ENCODE measurements at regions not wholly inside any gene's neighbourhood (a gene's known extent, or its start where the extent isn't known, plus 50 kb on each side); places are given as distances from the start of the nearest gene placed in this dataset.

DNA sequence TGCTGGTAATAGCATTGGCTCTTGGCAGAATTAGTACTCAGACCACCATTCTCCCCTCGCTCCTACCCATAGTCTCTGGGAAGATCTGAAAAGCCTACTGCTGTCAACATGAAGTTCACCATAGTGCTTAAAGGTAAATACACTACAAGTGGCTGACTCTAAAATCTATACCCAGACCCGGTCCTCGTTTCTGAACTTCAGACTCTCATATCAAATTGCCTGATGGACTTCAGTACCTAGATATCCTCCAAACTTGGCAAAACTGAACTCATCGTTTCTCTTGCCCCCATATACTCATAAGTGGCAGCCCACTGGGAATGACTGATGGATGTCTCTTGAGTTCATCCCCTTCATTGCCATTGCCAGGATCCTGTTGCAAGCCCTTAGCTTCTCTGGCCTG is 67.3 kb downstream of the VCPKMT start (continued):
- TF ChIP-seq, protein P1, sequence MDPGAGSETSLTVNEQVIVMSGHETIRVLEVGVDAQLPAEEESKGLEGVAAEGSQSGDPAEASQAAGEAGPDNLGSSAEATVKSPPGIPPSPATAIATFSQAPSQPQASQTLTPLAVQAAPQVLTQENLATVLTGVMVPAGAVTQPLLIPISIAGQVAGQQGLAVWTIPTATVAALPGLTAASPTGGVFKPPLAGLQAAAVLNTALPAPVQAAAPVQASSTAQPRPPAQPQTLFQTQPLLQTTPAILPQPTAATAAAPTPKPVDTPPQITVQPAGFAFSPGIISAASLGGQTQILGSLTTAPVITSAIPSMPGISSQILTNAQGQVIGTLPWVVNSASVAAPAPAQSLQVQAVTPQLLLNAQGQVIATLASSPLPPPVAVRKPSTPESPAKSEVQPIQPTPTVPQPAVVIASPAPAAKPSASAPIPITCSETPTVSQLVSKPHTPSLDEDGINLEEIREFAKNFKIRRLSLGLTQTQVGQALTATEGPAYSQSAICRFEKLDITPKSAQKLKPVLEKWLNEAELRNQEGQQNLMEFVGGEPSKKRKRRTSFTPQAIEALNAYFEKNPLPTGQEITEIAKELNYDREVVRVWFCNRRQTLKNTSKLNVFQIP (CRISPR knock-in tag; IDR thresholded peaks at IDR 0.05; ENCODE audit: borderline replicate concordance, low read depth), result no peak
- TF ChIP-seq GLIS3 (CRISPR knock-in tag; IDR thresholded peaks at IDR 0.05) (no peak), ISL1 (CRISPR knock-in tag; IDR thresholded peaks at IDR 0.05) (no peak), ZNF8 (CRISPR knock-in tag; IDR thresholded peaks at IDR 0.05) (no peak), CSDC2 (CRISPR knock-in tag; IDR thresholded peaks at IDR 0.05) (no peak), ESRRG (CRISPR knock-in tag; IDR thresholded peaks at IDR 0.05) (no peak)
- TF ChIP-seq, protein P2, sequence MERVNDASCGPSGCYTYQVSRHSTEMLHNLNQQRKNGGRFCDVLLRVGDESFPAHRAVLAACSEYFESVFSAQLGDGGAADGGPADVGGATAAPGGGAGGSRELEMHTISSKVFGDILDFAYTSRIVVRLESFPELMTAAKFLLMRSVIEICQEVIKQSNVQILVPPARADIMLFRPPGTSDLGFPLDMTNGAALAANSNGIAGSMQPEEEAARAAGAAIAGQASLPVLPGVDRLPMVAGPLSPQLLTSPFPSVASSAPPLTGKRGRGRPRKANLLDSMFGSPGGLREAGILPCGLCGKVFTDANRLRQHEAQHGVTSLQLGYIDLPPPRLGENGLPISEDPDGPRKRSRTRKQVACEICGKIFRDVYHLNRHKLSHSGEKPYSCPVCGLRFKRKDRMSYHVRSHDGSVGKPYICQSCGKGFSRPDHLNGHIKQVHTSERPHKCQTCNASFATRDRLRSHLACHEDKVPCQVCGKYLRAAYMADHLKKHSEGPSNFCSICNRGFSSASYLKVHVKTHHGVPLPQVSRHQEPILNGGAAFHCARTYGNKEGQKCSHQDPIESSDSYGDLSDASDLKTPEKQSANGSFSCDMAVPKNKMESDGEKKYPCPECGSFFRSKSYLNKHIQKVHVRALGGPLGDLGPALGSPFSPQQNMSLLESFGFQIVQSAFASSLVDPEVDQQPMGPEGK (CRISPR knock-in tag; IDR thresholded peaks at IDR 0.05; ENCODE audit: borderline replicate concordance), result no peak

DNA sequence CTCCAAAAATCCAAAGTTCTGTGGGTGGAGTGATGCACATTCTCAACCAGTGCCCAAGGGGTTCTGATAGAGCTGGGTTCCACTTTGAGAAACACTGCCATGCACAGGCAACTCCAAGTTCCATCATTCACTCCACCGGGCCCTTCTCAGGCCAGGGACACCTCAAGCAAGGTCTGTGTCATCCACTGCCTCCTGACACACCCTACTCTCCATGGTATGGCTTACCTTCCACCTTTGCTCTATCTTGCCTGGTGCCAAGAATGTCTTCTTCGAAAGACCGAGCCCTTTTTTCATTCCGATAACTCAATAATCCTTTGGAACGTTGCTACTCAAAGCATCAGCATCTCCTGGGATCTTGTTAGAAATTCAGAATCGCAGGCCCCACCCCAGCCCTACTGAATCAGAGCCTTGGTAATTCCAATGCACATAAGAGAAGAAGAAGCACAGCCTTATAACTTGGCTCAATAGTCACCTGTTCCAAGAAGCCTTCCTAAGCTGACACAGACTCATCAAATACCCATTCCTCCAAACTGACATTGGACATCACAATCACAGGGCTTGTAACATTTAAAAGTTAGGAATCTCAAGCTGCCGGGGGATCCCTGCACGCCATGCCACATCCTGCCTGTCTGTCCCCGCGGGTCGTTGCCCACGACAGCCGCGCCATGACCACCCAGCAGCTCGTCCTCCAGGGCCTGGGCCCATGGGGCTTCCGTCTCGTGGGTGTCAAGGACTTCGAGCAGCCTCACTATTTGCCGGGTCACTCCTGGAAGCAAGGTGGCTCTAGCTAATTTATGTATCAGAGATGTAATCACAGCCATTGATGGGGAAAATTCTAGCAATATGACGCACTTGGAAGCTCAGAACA is 66.4 kb downstream of the VCPKMT start:
- no peak for TF ChIP-seq BACH2 (CRISPR knock-in tag; IDR thresholded peaks at IDR 0.05; ENCODE audit: borderline replicate concordance)
- no peak for TF ChIP-seq ZNF565 (CRISPR knock-in tag; conservative IDR thresholded peaks at IDR 0.05; ENCODE audit: low read depth)
- TF ChIP-seq CSDC2 (CRISPR knock-in tag; IDR thresholded peaks at IDR 0.05), result no peak
- TF ChIP-seq, protein P3, sequence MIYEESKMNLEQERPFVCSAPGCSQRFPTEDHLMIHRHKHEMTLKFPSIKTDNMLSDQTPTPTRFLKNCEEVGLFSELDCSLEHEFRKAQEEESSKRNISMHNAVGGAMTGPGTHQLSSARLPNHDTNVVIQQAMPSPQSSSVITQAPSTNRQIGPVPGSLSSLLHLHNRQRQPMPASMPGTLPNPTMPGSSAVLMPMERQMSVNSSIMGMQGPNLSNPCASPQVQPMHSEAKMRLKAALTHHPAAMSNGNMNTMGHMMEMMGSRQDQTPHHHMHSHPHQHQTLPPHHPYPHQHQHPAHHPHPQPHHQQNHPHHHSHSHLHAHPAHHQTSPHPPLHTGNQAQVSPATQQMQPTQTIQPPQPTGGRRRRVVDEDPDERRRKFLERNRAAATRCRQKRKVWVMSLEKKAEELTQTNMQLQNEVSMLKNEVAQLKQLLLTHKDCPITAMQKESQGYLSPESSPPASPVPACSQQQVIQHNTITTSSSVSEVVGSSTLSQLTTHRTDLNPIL (CRISPR knock-in tag; IDR thresholded peaks at IDR 0.05; ENCODE audit: low read depth), result no peak
- TF ChIP-seq TCF4 (CRISPR knock-in tag; IDR thresholded peaks at IDR 0.05; ENCODE audit: borderline replicate concordance), result no peak
- TF ChIP-seq TOX (CRISPR knock-in tag; IDR thresholded peaks at IDR 0.05; ENCODE audit: borderline replicate concordance), result no peak
- no peak for TF ChIP-seq GLIS3 (CRISPR knock-in tag; IDR thresholded peaks at IDR 0.05)
- TF ChIP-seq ZNF8 (CRISPR knock-in tag; IDR thresholded peaks at IDR 0.05), result no peak
- TF ChIP-seq PPARA (CRISPR knock-in tag; IDR thresholded peaks at IDR 0.05; ENCODE audit: borderline replicate concordance), result no peak
- no peak for TF ChIP-seq ZFP3 (CRISPR knock-in tag; IDR thresholded peaks at IDR 0.05)
- no peak for ATAC-seq

DNA sequence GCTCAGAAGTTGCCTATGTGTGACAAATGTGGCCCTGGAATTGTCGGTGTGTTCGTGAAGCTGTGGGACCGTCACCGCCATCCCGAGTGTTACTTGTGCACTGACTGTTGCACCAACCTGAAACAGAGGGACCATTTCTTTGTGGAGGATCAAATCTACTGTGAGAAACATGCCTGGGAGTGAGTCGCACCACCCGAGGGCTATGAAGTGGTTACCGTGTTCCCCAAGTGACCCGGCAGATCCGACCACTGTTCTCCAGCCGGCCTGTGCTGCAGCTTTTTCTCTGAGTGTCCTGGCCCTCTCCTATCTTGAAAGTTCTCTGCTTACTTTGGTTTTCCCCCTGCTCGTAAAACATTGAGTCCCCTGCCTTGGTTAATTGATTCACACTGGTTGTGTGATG is 65.3 kb downstream of the VCPKMT start:
- no peak for ATAC-seq

More for the DNA sequence above, 65.3 kb downstream of the VCPKMT start:
- TF ChIP-seq OSR1 (CRISPR knock-in tag; IDR thresholded peaks at IDR 0.05) (no peak), TCF4 (CRISPR knock-in tag; IDR thresholded peaks at IDR 0.05; ENCODE audit: borderline replicate concordance) (no peak), ARNTL (CRISPR knock-in tag; IDR thresholded peaks at IDR 0.05; ENCODE audit: borderline replicate concordance, low read depth) (no peak), GLIS3 (CRISPR knock-in tag; IDR thresholded peaks at IDR 0.05) (no peak), ZFP30 (CRISPR knock-in tag; IDR thresholded peaks at IDR 0.05) (no peak), ZNF70 (CRISPR knock-in tag; IDR thresholded peaks at IDR 0.05) (no peak), TOX (CRISPR knock-in tag; IDR thresholded peaks at IDR 0.05; ENCODE audit: borderline replicate concordance) (no peak), ZNF8 (CRISPR knock-in tag; IDR thresholded peaks at IDR 0.05) (no peak), ISL1 (CRISPR knock-in tag; IDR thresholded peaks at IDR 0.05) (no peak), ZC3H10 (CRISPR knock-in tag; IDR thresholded peaks at IDR 0.05) (no peak), PPARA (CRISPR knock-in tag; IDR thresholded peaks at IDR 0.05; ENCODE audit: borderline replicate concordance) (no peak)
- TF ChIP-seq, protein P4, sequence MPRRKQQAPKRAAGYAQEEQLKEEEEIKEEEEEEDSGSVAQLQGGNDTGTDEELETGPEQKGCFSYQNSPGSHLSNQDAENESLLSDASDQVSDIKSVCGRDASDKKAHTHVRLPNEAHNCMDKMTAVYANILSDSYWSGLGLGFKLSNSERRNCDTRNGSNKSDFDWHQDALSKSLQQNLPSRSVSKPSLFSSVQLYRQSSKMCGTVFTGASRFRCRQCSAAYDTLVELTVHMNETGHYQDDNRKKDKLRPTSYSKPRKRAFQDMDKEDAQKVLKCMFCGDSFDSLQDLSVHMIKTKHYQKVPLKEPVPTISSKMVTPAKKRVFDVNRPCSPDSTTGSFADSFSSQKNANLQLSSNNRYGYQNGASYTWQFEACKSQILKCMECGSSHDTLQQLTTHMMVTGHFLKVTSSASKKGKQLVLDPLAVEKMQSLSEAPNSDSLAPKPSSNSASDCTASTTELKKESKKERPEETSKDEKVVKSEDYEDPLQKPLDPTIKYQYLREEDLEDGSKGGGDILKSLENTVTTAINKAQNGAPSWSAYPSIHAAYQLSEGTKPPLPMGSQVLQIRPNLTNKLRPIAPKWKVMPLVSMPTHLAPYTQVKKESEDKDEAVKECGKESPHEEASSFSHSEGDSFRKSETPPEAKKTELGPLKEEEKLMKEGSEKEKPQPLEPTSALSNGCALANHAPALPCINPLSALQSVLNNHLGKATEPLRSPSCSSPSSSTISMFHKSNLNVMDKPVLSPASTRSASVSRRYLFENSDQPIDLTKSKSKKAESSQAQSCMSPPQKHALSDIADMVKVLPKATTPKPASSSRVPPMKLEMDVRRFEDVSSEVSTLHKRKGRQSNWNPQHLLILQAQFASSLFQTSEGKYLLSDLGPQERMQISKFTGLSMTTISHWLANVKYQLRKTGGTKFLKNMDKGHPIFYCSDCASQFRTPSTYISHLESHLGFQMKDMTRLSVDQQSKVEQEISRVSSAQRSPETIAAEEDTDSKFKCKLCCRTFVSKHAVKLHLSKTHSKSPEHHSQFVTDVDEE (CRISPR knock-in tag; IDR thresholded peaks at IDR 0.05), result no peak
- TF ChIP-seq, protein P1 (CRISPR knock-in tag; IDR thresholded peaks at IDR 0.05; ENCODE audit: borderline replicate concordance, low read depth), result no peak
- TF ChIP-seq, protein P2 (CRISPR knock-in tag; IDR thresholded peaks at IDR 0.05; ENCODE audit: borderline replicate concordance), result no peak
- TF ChIP-seq, protein P3 (CRISPR knock-in tag; IDR thresholded peaks at IDR 0.05; ENCODE audit: low read depth), result no peak
